PC-9 (cell line): ENCODE measurements at regions not wholly inside any gene's neighbourhood (a gene's known extent, or its start where the extent isn't known, plus 50 kb on each side); places are given as distances from the start of the nearest gene placed in this dataset.

Experiments
- EZH2 ChIP-seq: fragments of 200-600 bp; sonication (generic); IDR thresholded peaks from 2 replicates; pipeline ENCODE4 v1.8.0; 2017; ENCODE audit warnings: antibody characterized with exemption, low read depth
- TF ChIP-seq, protein P1 (sequence below): fragments of 200-600 bp; sonication (generic); conservative IDR thresholded peaks from 2 replicates; pipeline ENCODE4 v1.6.1; 2017; ENCODE audit warnings: mixed run types, antibody characterized with exemption, mild to moderate bottlenecking, moderate library complexity

DNA sequence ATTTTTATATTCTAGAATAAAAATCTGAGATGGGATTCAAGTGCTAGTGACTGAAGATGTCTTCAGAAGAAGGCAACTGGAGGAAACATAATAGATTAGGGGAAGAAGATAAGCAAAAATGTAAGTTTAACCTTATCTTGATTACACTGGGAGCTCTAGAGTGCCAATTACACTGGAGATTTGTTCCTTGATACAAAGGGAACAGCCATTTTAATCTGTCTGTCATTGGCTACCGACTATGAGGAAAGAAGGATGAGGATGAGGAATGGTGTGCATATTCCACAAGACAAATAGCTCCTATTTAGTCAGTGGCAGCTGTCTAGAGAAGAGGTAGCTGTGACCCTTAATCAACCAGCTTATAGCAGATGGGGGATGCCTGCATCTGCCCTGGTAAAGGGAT is 1034.5 kb upstream of the IGFBP7 start:
- TF ChIP-seq, protein P1, sequence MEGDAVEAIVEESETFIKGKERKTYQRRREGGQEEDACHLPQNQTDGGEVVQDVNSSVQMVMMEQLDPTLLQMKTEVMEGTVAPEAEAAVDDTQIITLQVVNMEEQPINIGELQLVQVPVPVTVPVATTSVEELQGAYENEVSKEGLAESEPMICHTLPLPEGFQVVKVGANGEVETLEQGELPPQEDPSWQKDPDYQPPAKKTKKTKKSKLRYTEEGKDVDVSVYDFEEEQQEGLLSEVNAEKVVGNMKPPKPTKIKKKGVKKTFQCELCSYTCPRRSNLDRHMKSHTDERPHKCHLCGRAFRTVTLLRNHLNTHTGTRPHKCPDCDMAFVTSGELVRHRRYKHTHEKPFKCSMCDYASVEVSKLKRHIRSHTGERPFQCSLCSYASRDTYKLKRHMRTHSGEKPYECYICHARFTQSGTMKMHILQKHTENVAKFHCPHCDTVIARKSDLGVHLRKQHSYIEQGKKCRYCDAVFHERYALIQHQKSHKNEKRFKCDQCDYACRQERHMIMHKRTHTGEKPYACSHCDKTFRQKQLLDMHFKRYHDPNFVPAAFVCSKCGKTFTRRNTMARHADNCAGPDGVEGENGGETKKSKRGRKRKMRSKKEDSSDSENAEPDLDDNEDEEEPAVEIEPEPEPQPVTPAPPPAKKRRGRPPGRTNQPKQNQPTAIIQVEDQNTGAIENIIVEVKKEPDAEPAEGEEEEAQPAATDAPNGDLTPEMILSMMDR = no peak
- no peak for TF ChIP-seq EZH2
